ENCODE measurements at regions not wholly inside any gene's neighbourhood (a gene's known extent, or its start where the extent isn't known, plus 50 kb on each side); places are given as distances from the start of the nearest gene placed in this dataset.

DNA sequence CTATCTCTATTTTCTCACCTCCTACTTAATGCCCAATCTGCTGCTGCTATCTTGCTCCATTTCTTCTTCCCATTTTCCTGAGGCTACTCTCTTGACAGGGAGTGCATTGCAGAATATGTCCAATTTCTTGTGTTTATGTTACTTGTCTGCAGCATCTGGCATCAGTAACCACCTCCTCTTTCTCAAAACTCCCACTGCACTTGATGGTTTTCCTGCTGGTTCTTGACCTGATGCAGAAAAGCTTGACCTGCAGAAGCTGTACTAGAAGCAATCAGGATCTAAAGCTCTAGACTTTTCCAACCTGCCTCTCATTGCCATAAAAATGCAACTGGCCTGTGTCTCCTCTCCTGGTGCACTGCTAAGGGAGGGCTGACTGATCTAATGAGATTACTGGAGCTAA lies 287.8 kb downstream of the ZEB1 start:
- TF ChIP-seq, protein P1, sequence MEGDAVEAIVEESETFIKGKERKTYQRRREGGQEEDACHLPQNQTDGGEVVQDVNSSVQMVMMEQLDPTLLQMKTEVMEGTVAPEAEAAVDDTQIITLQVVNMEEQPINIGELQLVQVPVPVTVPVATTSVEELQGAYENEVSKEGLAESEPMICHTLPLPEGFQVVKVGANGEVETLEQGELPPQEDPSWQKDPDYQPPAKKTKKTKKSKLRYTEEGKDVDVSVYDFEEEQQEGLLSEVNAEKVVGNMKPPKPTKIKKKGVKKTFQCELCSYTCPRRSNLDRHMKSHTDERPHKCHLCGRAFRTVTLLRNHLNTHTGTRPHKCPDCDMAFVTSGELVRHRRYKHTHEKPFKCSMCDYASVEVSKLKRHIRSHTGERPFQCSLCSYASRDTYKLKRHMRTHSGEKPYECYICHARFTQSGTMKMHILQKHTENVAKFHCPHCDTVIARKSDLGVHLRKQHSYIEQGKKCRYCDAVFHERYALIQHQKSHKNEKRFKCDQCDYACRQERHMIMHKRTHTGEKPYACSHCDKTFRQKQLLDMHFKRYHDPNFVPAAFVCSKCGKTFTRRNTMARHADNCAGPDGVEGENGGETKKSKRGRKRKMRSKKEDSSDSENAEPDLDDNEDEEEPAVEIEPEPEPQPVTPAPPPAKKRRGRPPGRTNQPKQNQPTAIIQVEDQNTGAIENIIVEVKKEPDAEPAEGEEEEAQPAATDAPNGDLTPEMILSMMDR (conservative IDR thresholded peaks at IDR 0.05; ENCODE audit: low read depth in 2 of 2): no peak
- no peak for TF ChIP-seq POLR2AphosphoS5 (IDR thresholded peaks at IDR 0.05; ENCODE audit: low read depth)
- TF ChIP-seq, protein P2, sequence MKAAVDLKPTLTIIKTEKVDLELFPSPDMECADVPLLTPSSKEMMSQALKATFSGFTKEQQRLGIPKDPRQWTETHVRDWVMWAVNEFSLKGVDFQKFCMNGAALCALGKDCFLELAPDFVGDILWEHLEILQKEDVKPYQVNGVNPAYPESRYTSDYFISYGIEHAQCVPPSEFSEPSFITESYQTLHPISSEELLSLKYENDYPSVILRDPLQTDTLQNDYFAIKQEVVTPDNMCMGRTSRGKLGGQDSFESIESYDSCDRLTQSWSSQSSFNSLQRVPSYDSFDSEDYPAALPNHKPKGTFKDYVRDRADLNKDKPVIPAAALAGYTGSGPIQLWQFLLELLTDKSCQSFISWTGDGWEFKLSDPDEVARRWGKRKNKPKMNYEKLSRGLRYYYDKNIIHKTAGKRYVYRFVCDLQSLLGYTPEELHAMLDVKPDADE (IDR thresholded peaks at IDR 0.05): no peak

Data from GM23338 (cell line).